ENCODE measurements at regions not wholly inside any gene's neighbourhood (a gene's known extent, or its start where the extent isn't known, plus 50 kb on each side); places are given as distances from the start of the nearest gene placed in this dataset.

GRCh38 chr6:133187114-133187513, 54.0 kb upstream of the EYA4 start:
- H3K27me3 ChIP-seq (replicated peaks in 1 of 4; ENCODE audit: control extremely low read depth in 1 of 4, control insufficient read depth in 3 of 4, insufficient read depth in 4 of 4, low read length in 3 of 4), result no peaks in the 10 kb centered on the region
- no peak overlapping the region for H2AFZ ChIP-seq (ENCODE audit: insufficient read depth, low read depth, low read length, poor library complexity, severe bottlenecking)
- intact Hi-C loops (cut with micrococcal nuclease), result no loop called here
- TF ChIP-seq EZH2 (IDR thresholded peaks at IDR 0.05; ENCODE audit: borderline replicate concordance, insufficient read depth, low read depth, low read length, poor library complexity, severe bottlenecking), result no peak
- TF ChIP-seq, protein P1, sequence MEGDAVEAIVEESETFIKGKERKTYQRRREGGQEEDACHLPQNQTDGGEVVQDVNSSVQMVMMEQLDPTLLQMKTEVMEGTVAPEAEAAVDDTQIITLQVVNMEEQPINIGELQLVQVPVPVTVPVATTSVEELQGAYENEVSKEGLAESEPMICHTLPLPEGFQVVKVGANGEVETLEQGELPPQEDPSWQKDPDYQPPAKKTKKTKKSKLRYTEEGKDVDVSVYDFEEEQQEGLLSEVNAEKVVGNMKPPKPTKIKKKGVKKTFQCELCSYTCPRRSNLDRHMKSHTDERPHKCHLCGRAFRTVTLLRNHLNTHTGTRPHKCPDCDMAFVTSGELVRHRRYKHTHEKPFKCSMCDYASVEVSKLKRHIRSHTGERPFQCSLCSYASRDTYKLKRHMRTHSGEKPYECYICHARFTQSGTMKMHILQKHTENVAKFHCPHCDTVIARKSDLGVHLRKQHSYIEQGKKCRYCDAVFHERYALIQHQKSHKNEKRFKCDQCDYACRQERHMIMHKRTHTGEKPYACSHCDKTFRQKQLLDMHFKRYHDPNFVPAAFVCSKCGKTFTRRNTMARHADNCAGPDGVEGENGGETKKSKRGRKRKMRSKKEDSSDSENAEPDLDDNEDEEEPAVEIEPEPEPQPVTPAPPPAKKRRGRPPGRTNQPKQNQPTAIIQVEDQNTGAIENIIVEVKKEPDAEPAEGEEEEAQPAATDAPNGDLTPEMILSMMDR (IDR thresholded peaks at IDR 0.05), result no peak
- Mint-ChIP-seq H3K27ac (no peak overlapping the region), H3K4me3 (no peak overlapping the region), H3K9me3 (ENCODE audit: insufficient read depth) (no peaks in the 10 kb centered on the region), H3K27me3 (peaks cover 10% of the 10 kb centered on the region), H3K4me1 (no peaks in the 10 kb centered on the region)
- POLR2A ChIA-PET, result no interaction called here
- H3K36me3 ChIP-seq (replicated peaks in 1 of 2; ENCODE audit: control extremely low read depth in 1 of 2, control insufficient read depth in 1 of 2, extremely low read depth in 1 of 2, insufficient read depth in 2 of 2, low read length in 1 of 2), result no peaks in the 10 kb centered on the region
- H3K9ac ChIP-seq (ENCODE audit: low read length), result no peak overlapping the region
- H4K20me1 ChIP-seq (ENCODE audit: control insufficient read depth, insufficient read depth, low read length, poor library complexity, severe bottlenecking), result no peaks in the 10 kb centered on the region
- CTCF ChIA-PET, result interaction anchor here (1.3 kb wide), 1 partner anchor 16 kb away, joined by 3 read pairs; no protein-coding TSS in a partner anchor
- H3K4me2 ChIP-seq (replicated peaks; ENCODE audit: low read depth, low read length, poor library complexity, severe bottlenecking), result no peak overlapping the region
- H3K79me2 ChIP-seq (ENCODE audit: control insufficient read depth, insufficient read depth, low read length), result no peaks in the 10 kb centered on the region
- H3K9me3 ChIP-seq (ENCODE audit: control extremely low read depth in 1 of 3, control insufficient read depth in 2 of 3, insufficient read depth in 1 of 3, low read length in 2 of 3), result no peaks in the 10 kb centered on the region
- H3K4me1 ChIP-seq (ENCODE audit: control insufficient read depth in 2 of 2, insufficient read depth in 2 of 2, low read length in 2 of 2), result no peaks in the 10 kb centered on the region
- ATAC-seq (ENCODE audit: low read depth), result no peak
- no peak for DNase-seq
- H3K4me3 ChIP-seq (ENCODE audit: control extremely low read depth in 1 of 5, extremely low read depth in 1 of 5, insufficient read depth in 1 of 5, low read depth in 2 of 5, low read length in 4 of 5), result no peak overlapping the region
- WGBS (ENCODE audit: insufficient coverage), result no CpG with 5 or more reads among the region's 2 CpGs
- H3K27ac ChIP-seq (ENCODE audit: low read length in 2 of 2), result no peak overlapping the region

DNA sequence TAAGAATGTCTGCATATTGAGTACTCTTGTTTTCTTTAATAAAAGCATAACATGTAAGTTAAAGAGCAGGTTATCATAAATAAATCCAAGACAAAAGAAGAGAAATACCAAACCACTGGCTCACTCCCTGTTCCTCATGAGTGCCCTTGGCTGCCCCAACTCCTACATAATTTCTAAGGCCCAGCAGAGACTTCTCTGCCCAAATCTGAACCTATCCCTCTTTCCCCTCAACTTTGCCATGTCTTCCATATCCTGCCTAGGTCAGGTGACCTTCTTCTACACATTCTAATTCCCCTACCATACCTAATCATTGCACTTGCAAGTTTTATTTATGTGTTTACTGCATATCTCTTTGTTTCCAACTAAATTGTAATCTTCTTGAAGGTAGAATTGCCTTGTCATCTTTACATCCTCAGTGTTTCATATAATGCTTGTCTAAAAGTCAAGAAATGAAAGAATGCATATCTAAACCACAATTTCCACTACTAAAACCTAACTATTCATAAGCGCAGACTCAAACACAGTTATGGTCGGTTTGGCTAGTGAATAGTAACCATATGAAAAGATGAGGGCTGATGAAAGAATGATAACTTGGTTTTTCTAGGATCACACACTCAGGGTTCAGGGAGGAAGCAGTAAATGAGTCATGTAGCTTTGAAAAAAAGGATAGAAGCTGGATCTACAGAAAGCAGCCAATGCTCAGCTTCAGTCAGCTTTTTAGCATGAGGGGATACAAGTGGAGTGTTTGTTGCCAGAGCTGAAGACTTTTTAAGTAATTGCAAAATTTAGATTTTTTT, 53.3 kb upstream of the EYA4 start:
- Histone ChIP-seq H3K9me3 (ENCODE audit: control extremely low read depth in 1 of 3, control insufficient read depth in 2 of 3, insufficient read depth in 1 of 3, low read length in 2 of 3) (no peaks in the 10 kb centered on the region), H3K4me2 (replicated peaks; ENCODE audit: low read depth, low read length, poor library complexity, severe bottlenecking) (no peak overlapping the region), H4K20me1 (ENCODE audit: control insufficient read depth, insufficient read depth, low read length, poor library complexity, severe bottlenecking) (no peaks in the 10 kb centered on the region), H3K79me2 (ENCODE audit: control insufficient read depth, insufficient read depth, low read length) (no peaks in the 10 kb centered on the region), H3K27ac (ENCODE audit: low read length in 2 of 2) (no peak overlapping the region), H3K9ac (ENCODE audit: low read length) (no peak overlapping the region), H3K27me3 (replicated peaks in 1 of 4; ENCODE audit: control extremely low read depth in 1 of 4, control insufficient read depth in 3 of 4, insufficient read depth in 4 of 4, low read length in 3 of 4) (no peaks in the 10 kb centered on the region), H3K36me3 (replicated peaks in 1 of 2; ENCODE audit: control extremely low read depth in 1 of 2, control insufficient read depth in 1 of 2, extremely low read depth in 1 of 2, insufficient read depth in 2 of 2, low read length in 1 of 2) (no peaks in the 10 kb centered on the region), H3K4me1 (ENCODE audit: control insufficient read depth in 2 of 2, insufficient read depth in 2 of 2, low read length in 2 of 2) (no peaks in the 10 kb centered on the region), H2AFZ (ENCODE audit: insufficient read depth, low read depth, low read length, poor library complexity, severe bottlenecking) (no peak overlapping the region), H3K4me3 (ENCODE audit: control extremely low read depth in 1 of 5, extremely low read depth in 1 of 5, insufficient read depth in 1 of 5, low read depth in 2 of 5, low read length in 4 of 5) (no peak overlapping the region)
- no peak for TF ChIP-seq EZH2 (IDR thresholded peaks at IDR 0.05; ENCODE audit: borderline replicate concordance, insufficient read depth, low read depth, low read length, poor library complexity, severe bottlenecking)
- TF ChIP-seq, protein P1 (IDR thresholded peaks at IDR 0.05), result no peak
- Mint-ChIP-seq H3K27me3 (peaks cover 10% of the 10 kb centered on the region), H3K9me3 (ENCODE audit: insufficient read depth) (no peaks in the 10 kb centered on the region), H3K4me1 (no peaks in the 10 kb centered on the region), H3K4me3 (no peak overlapping the region), H3K27ac (no peak overlapping the region)
- no CpG with 5 or more reads among the region's 2 CpGs for WGBS (ENCODE audit: insufficient coverage)
- intact Hi-C loops (cut with micrococcal nuclease), result no loop called here
- DNase-seq (no peak), ATAC-seq (ENCODE audit: low read depth) (no peak)
- POLR2A ChIA-PET, result no interaction called here
- CTCF ChIA-PET, result no interaction called here
